ENCODE measurements at regions not wholly inside any gene's neighbourhood (a gene's known extent, or its start where the extent isn't known, plus 50 kb on each side); places are given as distances from the start of the nearest gene placed in this dataset.
"Not testable (repeated sequence)": the region's sequence is repeated elsewhere in the genome, so short reads cannot be mapped to it uniquely, and the experiment has no call there.

- TF ChIP-seq CTCF (conservative IDR thresholded peaks at IDR 0.05; ENCODE audit: low read depth, low read length) = no peak
- H3K4me1 ChIP-seq (ENCODE audit: low read depth, poor library complexity, severe bottlenecking) = no peaks in the 10 kb centered on the region
- H3K9ac ChIP-seq = no peak overlapping the region
- H3K27me3 ChIP-seq (ENCODE audit: insufficient read depth, low read depth) = no peaks in the 10 kb centered on the region
- no peak overlapping the region for H3K4me3 ChIP-seq (IDR thresholded peaks at IDR 0.05; ENCODE audit: insufficient read depth, low read depth, low read length)
- no peaks in the 10 kb centered on the region for H4K20me1 ChIP-seq (ENCODE audit: insufficient read depth)
- no peaks in the 10 kb centered on the region for H3K36me3 ChIP-seq (ENCODE audit: insufficient read depth)
- no peaks in the 10 kb centered on the region for H3K79me2 ChIP-seq (ENCODE audit: insufficient read depth, low read depth)
- no peak overlapping the region for H2AFZ ChIP-seq (ENCODE audit: low read depth)
- H3K27ac ChIP-seq = no peak overlapping the region
- no peak overlapping the region for H3K4me2 ChIP-seq
These were observed 95.8 kb downstream of the CDC14C start for GRCh38 chr7:49020145-49020544.

GRCh38 chr7:49022448-49022847 lies 98.1 kb downstream of the CDC14C start:
- no peak overlapping the region for H3K9ac ChIP-seq
- H3K4me1 ChIP-seq (ENCODE audit: low read depth, poor library complexity, severe bottlenecking) = no peaks in the 10 kb centered on the region
- H3K4me3 ChIP-seq (IDR thresholded peaks at IDR 0.05; ENCODE audit: insufficient read depth, low read depth, low read length) = no peak overlapping the region
- H3K27me3 ChIP-seq (ENCODE audit: insufficient read depth, low read depth) = no peaks in the 10 kb centered on the region
- no peak for TF ChIP-seq CTCF (conservative IDR thresholded peaks at IDR 0.05; ENCODE audit: low read depth, low read length)
- no peak overlapping the region for H2AFZ ChIP-seq (ENCODE audit: low read depth)
- H4K20me1 ChIP-seq (ENCODE audit: insufficient read depth) = no peaks in the 10 kb centered on the region
- H3K36me3 ChIP-seq (ENCODE audit: insufficient read depth) = no peaks in the 10 kb centered on the region
- no peak overlapping the region for H3K4me2 ChIP-seq
- no peak overlapping the region for H3K27ac ChIP-seq
- no peaks in the 10 kb centered on the region for H3K79me2 ChIP-seq (ENCODE audit: insufficient read depth, low read depth)

GRCh38 chr7:49023345-49024328 lies 99.3 kb downstream of the CDC14C start:
- H3K9ac ChIP-seq = no peak overlapping the region
- no peak overlapping the region for H3K4me3 ChIP-seq (IDR thresholded peaks at IDR 0.05; ENCODE audit: insufficient read depth, low read depth, low read length)
- no peak overlapping the region for H2AFZ ChIP-seq (ENCODE audit: low read depth)
- no peaks in the 10 kb centered on the region for H3K4me1 ChIP-seq (ENCODE audit: low read depth, poor library complexity, severe bottlenecking)
- no peaks in the 10 kb centered on the region for H3K27me3 ChIP-seq (ENCODE audit: insufficient read depth, low read depth)
- H3K79me2 ChIP-seq (ENCODE audit: insufficient read depth, low read depth) = no peaks in the 10 kb centered on the region
- no peaks in the 10 kb centered on the region for H3K36me3 ChIP-seq (ENCODE audit: insufficient read depth)
- no peak overlapping the region for H3K27ac ChIP-seq
- TF ChIP-seq CTCF (conservative IDR thresholded peaks at IDR 0.05; ENCODE audit: low read depth, low read length) = no peak
- H4K20me1 ChIP-seq (ENCODE audit: insufficient read depth) = no peaks in the 10 kb centered on the region
- H3K4me2 ChIP-seq = no peak overlapping the region

- no peak overlapping the region for H2AFZ ChIP-seq (ENCODE audit: low read depth)
- no peak for TF ChIP-seq CTCF (conservative IDR thresholded peaks at IDR 0.05; ENCODE audit: low read depth, low read length)
- no peak overlapping the region for H3K4me2 ChIP-seq
- H3K27ac ChIP-seq = no peak overlapping the region
- no peaks in the 10 kb centered on the region for H3K36me3 ChIP-seq (ENCODE audit: insufficient read depth)
- no peaks in the 10 kb centered on the region for H4K20me1 ChIP-seq (ENCODE audit: insufficient read depth)
- H3K79me2 ChIP-seq (ENCODE audit: insufficient read depth, low read depth) = no peaks in the 10 kb centered on the region
- H3K4me1 ChIP-seq (ENCODE audit: low read depth, poor library complexity, severe bottlenecking) = no peaks in the 10 kb centered on the region
- no peak overlapping the region for H3K4me3 ChIP-seq (IDR thresholded peaks at IDR 0.05; ENCODE audit: insufficient read depth, low read depth, low read length)
- no peak overlapping the region for H3K9ac ChIP-seq
- no peaks in the 10 kb centered on the region for H3K27me3 ChIP-seq (ENCODE audit: insufficient read depth, low read depth)
These were observed 105.9 kb downstream of the CDC14C start for GRCh38 chr7:49030221-49030620.

- not testable (repeated sequence) for H2AFZ ChIP-seq (ENCODE audit: low read depth); H3K4me3 ChIP-seq (IDR thresholded peaks at IDR 0.05; ENCODE audit: insufficient read depth, low read depth, low read length); H3K27ac ChIP-seq; H3K4me1 ChIP-seq (ENCODE audit: low read depth, poor library complexity, severe bottlenecking); H3K9ac ChIP-seq; H3K79me2 ChIP-seq (ENCODE audit: insufficient read depth, low read depth); H4K20me1 ChIP-seq (ENCODE audit: insufficient read depth); H3K36me3 ChIP-seq (ENCODE audit: insufficient read depth); H3K27me3 ChIP-seq (ENCODE audit: insufficient read depth, low read depth); H3K4me2 ChIP-seq
These were observed 108.8 kb downstream of the CDC14C start for GRCh38 chr7:49033140-49033539.

Measured in KMS-11 (cell line).